Adrenal gland (tissue), 9 donors: ENCODE measurements at regions not wholly inside any gene's neighbourhood (a gene's known extent, or its start where the extent isn't known, plus 50 kb on each side); places are given as distances from the start of the nearest gene placed in this dataset.
"Not testable (repeated sequence)": the region's sequence is repeated elsewhere in the genome, so short reads cannot be mapped to it uniquely, and the experiment has no call there.

ENCODE experiments used
- DNase-seq, 7 donors: peaks; one replicate each; pipeline ENCODE4 v3.0.0-alpha.2; 2019 to 2020
- H3K27ac ChIP-seq, 5 donors: fragments of 200-600 bp; sonication (generic) in 4 of 5; 1 replicate in 3 of 5; 2 replicates in 2 of 5; pipeline versions ENCODE4 v1.5.1 to v1.8.0; 2016 to 2020; ENCODE audit warnings: mild to moderate bottlenecking in 1 of 5
- H3K27me3 ChIP-seq: fragments of 200-600 bp; 2 replicates; pipeline ENCODE4 v1.8.0; 2021
- H3K36me3 ChIP-seq, 2 donors: fragments of 200-600 bp; replicated peaks in 1 of 2; 1 replicate in 1 of 2; 2 replicates in 1 of 2; pipeline versions ENCODE4 v1.5.1 to v1.8.0; 2018 to 2022
- H3K4me1 ChIP-seq, 2 donors: fragments of 200-600 bp; replicated peaks in 1 of 2; 1 replicate in 1 of 2; 2 replicates in 1 of 2; pipeline versions ENCODE4 v1.5.1 to v1.8.0; 2018 to 2021
- H3K4me3 ChIP-seq, 4 donors: fragments of 200-600 bp; sonication (generic) in 3 of 4; one replicate each; pipeline ENCODE4 v1.5.1; 2016 to 2018
- H3K9me3 ChIP-seq, 3 donors: fragments of 200-600 bp; sonication (generic) in 1 of 3; replicated peaks in 1 of 3; 1 replicate in 2 of 3; 2 replicates in 1 of 3; pipeline versions ENCODE4 v1.5.1 to v1.8.0; 2016 to 2021
- POLR2A ChIP-seq, 2 donors: fragments of 450-650 bp; IDR thresholded peaks; one replicate each; pipeline ENCODE4 v1.6.1; 2017; ENCODE audit warnings: antibody characterized with exemption in 2 of 2, mild to moderate bottlenecking in 2 of 2, moderate library complexity in 1 of 2
- WGBS, 4 donors: extraction: QIAGEN DNeasy Blood & Tissue Kit in 2 of 4; methylation state at CpG; one replicate each; pipeline versions ENCODE4 v1.1.5 to v1.1.7; 2013 to 2017; 5-methylcytosine and 5-hydroxymethylcytosine counted together
- intact Hi-C, 2 donors: fragments of 100-400 bp; cut with DNase I; formaldehyde crosslinking; loops; one replicate each; pipeline versions ENCODE4 v1.14.1 to v1.15.0; 2022 to 2023
- TF ChIP-seq, protein P1 (sequence below), 6 experiments: fragments of 450-650 bp in 4 of 6; fragments of 200-600 bp in 2 of 6; sonication (generic) in 1 of 6; IDR thresholded peaks; 1 replicate in 5 of 6; 2 replicates in 1 of 6; pipeline versions ENCODE4 v1.5.1 to v1.8.0; 2016 to 2021; ENCODE audit warnings: antibody characterized with exemption in 6 of 6, mild to moderate bottlenecking in 2 of 6, moderate library complexity in 1 of 6
- donor health status: healthy with polysubstance abuse.
- donor health status: Bipolar disorder and iron deficiency.
- donor health status: DM: yes; HTN: yes; CAD: no.
- donor health status: DM: no; HTN: no; CAD: no.
- donor health status: DM: no; HTN: no; CAD: no.

DNA sequence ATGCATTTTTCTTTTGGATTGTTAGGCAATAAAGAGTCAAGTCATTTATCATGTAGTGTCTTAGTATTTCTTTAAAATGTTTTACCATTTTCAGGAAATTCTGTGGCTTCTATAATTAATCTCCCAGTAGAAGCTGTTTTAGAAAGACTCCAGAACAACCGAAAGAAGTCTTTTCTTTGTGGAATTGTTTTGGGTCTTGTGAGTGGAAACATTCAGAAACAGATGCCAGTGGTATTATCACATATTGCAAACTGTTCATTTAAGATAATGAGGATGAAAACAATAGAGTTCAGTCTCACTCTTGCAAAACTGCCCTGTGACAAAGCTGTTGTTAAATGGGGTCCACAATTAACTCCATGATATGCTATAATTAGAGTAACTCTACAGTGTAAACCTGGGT, 211.2 kb upstream of the KIT start:
- Histone ChIP-seq H3K9me3 (no peaks in the 10 kb centered on the region), H3K27me3 (no peaks in the 10 kb centered on the region), H3K36me3 (no peaks in the 10 kb centered on the region), H3K4me1 (no peaks in the 10 kb centered on the region), H3K27ac (no peak overlapping the region), H3K4me3 (no peak overlapping the region)
- DNase-seq: no peak
- WGBS, 4 donors: 31 to 40% (median 38%) methylated on average over 1 of the region's 1 CpG
- intact Hi-C loops: loop anchor here in 1 of 2 donors (10.0 kb wide), 1 partner anchor 122 kb away; no protein-coding TSS in a partner anchor
- no peak for TF ChIP-seq POLR2A (IDR thresholded peaks at IDR 0.05)
- TF ChIP-seq, protein P1, sequence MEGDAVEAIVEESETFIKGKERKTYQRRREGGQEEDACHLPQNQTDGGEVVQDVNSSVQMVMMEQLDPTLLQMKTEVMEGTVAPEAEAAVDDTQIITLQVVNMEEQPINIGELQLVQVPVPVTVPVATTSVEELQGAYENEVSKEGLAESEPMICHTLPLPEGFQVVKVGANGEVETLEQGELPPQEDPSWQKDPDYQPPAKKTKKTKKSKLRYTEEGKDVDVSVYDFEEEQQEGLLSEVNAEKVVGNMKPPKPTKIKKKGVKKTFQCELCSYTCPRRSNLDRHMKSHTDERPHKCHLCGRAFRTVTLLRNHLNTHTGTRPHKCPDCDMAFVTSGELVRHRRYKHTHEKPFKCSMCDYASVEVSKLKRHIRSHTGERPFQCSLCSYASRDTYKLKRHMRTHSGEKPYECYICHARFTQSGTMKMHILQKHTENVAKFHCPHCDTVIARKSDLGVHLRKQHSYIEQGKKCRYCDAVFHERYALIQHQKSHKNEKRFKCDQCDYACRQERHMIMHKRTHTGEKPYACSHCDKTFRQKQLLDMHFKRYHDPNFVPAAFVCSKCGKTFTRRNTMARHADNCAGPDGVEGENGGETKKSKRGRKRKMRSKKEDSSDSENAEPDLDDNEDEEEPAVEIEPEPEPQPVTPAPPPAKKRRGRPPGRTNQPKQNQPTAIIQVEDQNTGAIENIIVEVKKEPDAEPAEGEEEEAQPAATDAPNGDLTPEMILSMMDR (IDR thresholded peaks at IDR 0.05): no peak

DNA sequence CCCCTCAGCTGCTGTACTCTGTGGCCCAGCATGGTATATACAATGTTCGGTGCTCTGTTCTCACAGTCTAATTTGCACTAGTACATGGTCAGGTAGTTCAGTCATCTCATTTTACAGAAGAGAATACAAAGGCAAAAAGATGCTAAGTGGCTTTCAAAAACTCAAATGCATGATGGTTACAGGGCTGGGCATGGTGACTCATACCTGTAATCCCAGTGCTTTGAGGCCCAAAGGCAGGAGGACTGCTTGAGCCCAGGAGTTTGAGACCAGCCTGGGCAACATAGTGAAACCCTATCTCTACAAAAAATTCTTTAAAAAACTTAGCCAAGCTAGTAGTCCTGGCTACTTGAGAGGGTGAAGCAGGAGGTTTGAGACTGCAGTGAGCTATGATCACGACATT, 210.5 kb upstream of the KIT start:
- TF ChIP-seq, protein P1 (IDR thresholded peaks at IDR 0.05): no peak
- TF ChIP-seq POLR2A (IDR thresholded peaks at IDR 0.05): no peak
- DNase-seq: no peak
- Histone ChIP-seq H3K4me1 (no peaks in the 10 kb centered on the region), H3K9me3 (no peaks in the 10 kb centered on the region), H3K4me3 (no peak overlapping the region), H3K36me3 (no peaks in the 10 kb centered on the region), H3K27ac (no peak overlapping the region), H3K27me3 (no peaks in the 10 kb centered on the region)
- intact Hi-C loops: loop anchor here in 1 of 2 donors (10.0 kb wide), 1 partner anchor 123 kb away; no protein-coding TSS in a partner anchor
- WGBS, 4 donors: 68 to 88% (median 82%) methylated on average over 2 of the region's 2 CpGs

DNA sequence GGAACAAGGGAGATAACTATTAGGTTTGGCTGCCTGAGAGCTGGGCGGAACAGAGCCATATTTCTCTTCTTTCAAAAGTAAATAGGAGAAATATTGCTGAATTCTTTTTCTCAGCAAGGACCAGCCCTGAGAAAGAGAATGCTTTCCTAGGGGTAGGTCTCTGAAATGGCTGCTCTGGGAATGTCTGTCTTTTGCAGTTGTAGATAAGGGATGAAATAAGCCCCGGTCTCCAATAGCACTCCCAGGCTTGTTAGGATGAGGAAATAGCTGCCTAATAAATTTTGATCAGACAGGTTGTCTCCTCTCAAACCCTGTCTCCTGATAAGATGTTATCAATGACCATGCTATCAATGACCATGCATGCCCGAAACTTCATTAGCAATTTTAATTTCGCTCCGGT, 207.8 kb upstream of the KIT start:
- no peaks in the 10 kb centered on the region for H3K27me3 ChIP-seq
- intact Hi-C loops: loop anchor here in 1 of 2 donors (10.0 kb wide), 1 partner anchor 125 kb away; no protein-coding TSS in a partner anchor
- no peaks in the 10 kb centered on the region for H3K9me3 ChIP-seq
- no peaks in the 10 kb centered on the region for H3K36me3 ChIP-seq
- H3K4me1 ChIP-seq: no peaks in the 10 kb centered on the region
- WGBS, 4 donors: 85 to 94% (median 90%) methylated on average over 5 of the region's 5 CpGs
- DNase-seq: no peak
- no peak overlapping the region for H3K27ac ChIP-seq
- TF ChIP-seq, protein P1 (IDR thresholded peaks at IDR 0.05): no peak
- no peak for TF ChIP-seq POLR2A (IDR thresholded peaks at IDR 0.05)
- no peak overlapping the region for H3K4me3 ChIP-seq

DNA sequence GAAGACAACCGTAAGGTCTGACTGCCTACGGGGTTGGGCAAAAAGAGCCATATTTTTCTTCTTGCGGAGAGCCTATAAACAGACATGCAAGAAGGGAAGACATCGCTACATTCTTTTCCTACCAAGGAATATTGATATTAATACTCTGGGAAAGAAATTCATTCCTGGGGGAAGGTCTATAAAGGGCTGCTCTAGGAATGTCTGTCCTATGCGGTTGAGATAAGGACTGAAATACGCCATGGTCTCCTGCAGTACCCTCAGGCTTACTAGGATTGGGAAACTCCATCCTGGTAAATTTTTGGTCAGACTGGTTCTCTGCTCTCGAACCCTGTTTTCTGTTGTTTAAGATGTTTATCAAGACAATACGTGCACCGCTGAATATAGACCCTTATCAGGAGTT, 190.8 kb upstream of the KIT start:
- H3K4me1 ChIP-seq, H3K4me3 ChIP-seq, H3K9me3 ChIP-seq, H3K36me3 ChIP-seq, intact Hi-C loops, H3K27ac ChIP-seq, H3K27me3 ChIP-seq, DNase-seq: not testable (repeated sequence)
- WGBS, 4 donors: 79 to 82% (median 80%) methylated on average over 9 of the region's 9 CpGs

DNA sequence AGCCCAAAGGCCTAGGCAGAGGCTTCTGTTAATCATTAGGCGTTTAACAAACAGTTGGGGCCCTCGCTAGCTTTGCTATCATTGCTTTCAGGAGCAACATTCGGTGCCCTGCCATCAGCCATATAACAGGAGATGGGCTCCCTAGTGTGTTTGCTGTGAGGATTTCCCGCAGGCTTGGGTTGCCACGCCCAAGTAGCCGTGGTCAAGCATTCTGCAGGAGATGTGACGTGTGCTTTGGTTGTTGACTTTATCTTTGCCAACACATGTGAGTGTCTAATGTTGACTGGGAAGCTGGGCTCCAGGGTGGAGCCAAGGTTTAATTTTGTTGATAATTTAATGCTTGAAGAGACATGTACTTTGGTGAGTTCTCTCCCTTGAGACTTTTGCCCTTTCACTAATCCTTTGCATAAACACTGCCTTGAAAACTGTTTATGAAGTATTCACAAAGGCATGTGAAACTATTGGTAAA, 184.6 kb upstream of the KIT start:
- Histone ChIP-seq H3K27ac (no peak overlapping the region), H3K36me3 (no peaks in the 10 kb centered on the region), H3K27me3 (no peaks in the 10 kb centered on the region), H3K4me1 (no peaks in the 10 kb centered on the region), H3K9me3 (no peaks in the 10 kb centered on the region), H3K4me3 (no peak overlapping the region)
- WGBS, 4 donors: 84 to 95% (median 93%) methylated on average over 3 to 7 of the region's 7 CpGs
- TF ChIP-seq, protein P1 (IDR thresholded peaks at IDR 0.05): no peak
- no peak for TF ChIP-seq POLR2A (IDR thresholded peaks at IDR 0.05)
- intact Hi-C loops: no loop called here
- DNase-seq: no peak
